ENCODE measurements at regions not wholly inside any gene's neighbourhood (a gene's known extent, or its start where the extent isn't known, plus 50 kb on each side); places are given as distances from the start of the nearest gene placed in this dataset.

- Histone ChIP-seq H3K79me2 (ENCODE audit: low read depth) (no peaks in the 10 kb centered on the region), H2AFZ (replicated peaks) (no peak overlapping the region), H3K4me3 (no peak overlapping the region), H3K27ac (no peak overlapping the region), H3K27me3 (no peaks in the 10 kb centered on the region), H3K36me3 (no peaks in the 10 kb centered on the region), H4K20me1 (ENCODE audit: low read depth) (no peaks in the 10 kb centered on the region), H3K4me2 (no peak overlapping the region), H3K9ac (no peak overlapping the region), H3K9me3 (ENCODE audit: low read depth) (no peaks in the 10 kb centered on the region), H3F3A (ENCODE audit: low read depth) (no peaks in the 10 kb centered on the region), H3K4me1 (no peaks in the 10 kb centered on the region)
- H3K9me3 Mint-ChIP-seq = no peaks in the 10 kb centered on the region
- H3K36me3 Mint-ChIP-seq = no peaks in the 10 kb centered on the region
- H3K4me3 Mint-ChIP-seq = no peak overlapping the region
- no peak for DNase-seq (ENCODE audit: low spot score)
- TF ChIP-seq CTCF (IDR thresholded peaks at IDR 0.05) (no peak), EZH2phosphoT487 (IDR thresholded peaks at IDR 0.05) (no peak), EZH2 (IDR thresholded peaks at IDR 0.05) (no peak)
- peaks cover 12% of the 10 kb centered on the region for H3K27me3 Mint-ChIP-seq (ENCODE audit: insufficient read depth, low read depth)
- H3K4me1 Mint-ChIP-seq = peaks cover 11% of the 10 kb centered on the region
- H3K27ac Mint-ChIP-seq = no peak overlapping the region
Measured at GRCh38 chr3:72320095-72320954, 527.9 kb downstream of the SHQ1 start.

DNA sequence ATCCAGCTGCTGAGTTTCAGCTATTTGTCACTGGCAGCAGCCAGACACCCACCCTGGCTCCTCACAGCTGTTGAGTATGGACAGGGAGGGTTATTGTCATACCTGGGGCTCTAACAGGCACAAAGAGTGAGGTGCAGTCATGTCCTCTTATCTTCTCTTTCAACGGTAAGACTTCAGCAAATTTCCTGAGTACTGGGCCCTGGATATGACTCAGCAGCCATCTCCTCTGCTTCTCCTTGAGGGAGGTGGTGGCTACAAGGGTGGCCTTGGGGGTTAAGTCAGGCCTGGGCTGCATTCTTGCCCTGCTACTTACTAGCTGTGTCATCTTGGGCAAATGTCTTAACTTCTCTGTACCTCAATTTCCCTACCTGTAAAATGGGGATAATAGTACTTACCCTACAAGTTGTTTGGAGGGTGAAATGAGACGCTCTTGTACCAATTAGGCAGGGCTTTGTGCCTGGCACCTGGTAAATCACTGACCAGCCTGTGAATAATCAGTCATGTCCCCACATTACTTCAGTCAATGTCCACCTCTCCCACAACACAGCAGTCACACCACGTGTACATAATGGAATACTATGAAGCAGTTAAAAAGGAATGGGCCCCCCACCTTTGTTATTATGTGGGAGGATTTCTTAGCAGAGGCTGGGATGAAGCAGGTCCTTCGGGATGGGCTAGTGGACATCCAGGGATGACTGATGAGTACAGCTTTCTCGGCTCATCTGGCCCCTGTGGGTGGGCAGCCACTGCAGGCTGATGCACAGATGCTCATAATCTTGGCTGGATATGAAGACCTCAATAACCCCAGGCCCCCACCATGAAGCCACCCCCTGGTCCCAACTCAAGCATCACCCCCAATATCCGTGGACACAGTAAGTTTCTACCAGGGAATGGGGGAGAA is 528.8 kb downstream of the SHQ1 start:
- H3K36me3 ChIP-seq = no peaks in the 10 kb centered on the region
- no peaks in the 10 kb centered on the region for H3K79me2 ChIP-seq (ENCODE audit: low read depth)
- H3F3A ChIP-seq (ENCODE audit: low read depth) = no peaks in the 10 kb centered on the region
- Mint-ChIP-seq H3K36me3 (no peaks in the 10 kb centered on the region), H3K9me3 (no peaks in the 10 kb centered on the region), H3K4me3 (peak overlapping the region; percentile 63), H3K27me3 (ENCODE audit: insufficient read depth, low read depth) (peaks cover 12% of the 10 kb centered on the region), H3K27ac (no peak overlapping the region), H3K4me1 (peaks cover 11% of the 10 kb centered on the region)
- H3K9me3 ChIP-seq (ENCODE audit: low read depth) = no peaks in the 10 kb centered on the region
- no peaks in the 10 kb centered on the region for H3K4me1 ChIP-seq
- no peak overlapping the region for H3K4me3 ChIP-seq
- H2AFZ ChIP-seq (replicated peaks) = no peak overlapping the region
- no peaks in the 10 kb centered on the region for H4K20me1 ChIP-seq (ENCODE audit: low read depth)
- H3K9ac ChIP-seq = no peak overlapping the region
- no peak for DNase-seq (ENCODE audit: low spot score)
- no peak overlapping the region for H3K4me2 ChIP-seq
- TF ChIP-seq EZH2phosphoT487 (IDR thresholded peaks at IDR 0.05) (no peak), EZH2 (IDR thresholded peaks at IDR 0.05) (no peak), CTCF (IDR thresholded peaks at IDR 0.05) (no peak)
- no peaks in the 10 kb centered on the region for H3K27me3 ChIP-seq
- no peak overlapping the region for H3K27ac ChIP-seq

DNA sequence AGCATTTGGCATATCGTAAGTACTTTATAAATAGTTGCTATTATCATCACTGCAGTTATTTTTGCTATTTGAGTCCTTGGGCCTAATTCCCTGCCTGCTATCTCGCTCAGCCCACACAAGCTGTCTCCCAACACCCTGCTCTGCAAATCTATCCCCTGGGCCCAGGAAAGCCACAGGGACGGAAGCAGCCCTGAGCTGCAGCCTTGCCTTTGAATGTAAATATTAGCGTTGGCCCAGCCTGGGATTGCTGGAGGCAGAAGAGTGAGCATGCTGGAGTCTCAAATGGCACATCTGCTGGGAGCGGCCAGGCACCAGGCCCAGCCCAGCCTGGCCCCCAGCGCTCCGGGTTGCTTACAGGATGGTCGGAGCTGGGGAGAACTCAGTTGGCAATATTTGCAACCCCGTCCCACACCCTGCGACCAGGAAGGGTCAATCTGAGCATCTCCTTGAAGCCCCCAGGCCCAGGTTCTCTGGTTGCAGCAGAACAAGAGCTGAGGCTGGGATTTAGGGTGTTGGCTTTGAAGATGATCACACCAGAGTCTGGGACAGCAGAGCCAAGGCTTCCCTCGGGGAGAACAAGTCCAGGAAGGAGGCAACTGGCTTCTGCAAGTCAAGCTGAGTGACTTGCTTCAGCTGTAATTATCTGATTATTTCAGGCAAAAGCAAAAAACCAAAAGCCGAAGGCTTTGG is 529.6 kb downstream of the SHQ1 start:
- DNase-seq (ENCODE audit: low spot score) = no peak
- Mint-ChIP-seq H3K9me3 (no peaks in the 10 kb centered on the region), H3K4me3 (no peak overlapping the region), H3K27ac (peak overlapping the region; percentile 17), H3K27me3 (ENCODE audit: insufficient read depth, low read depth) (peaks cover 13% of the 10 kb centered on the region), H3K4me1 (peaks cover 11% of the 10 kb centered on the region), H3K36me3 (no peaks in the 10 kb centered on the region)
- Histone ChIP-seq H3F3A (ENCODE audit: low read depth) (no peaks in the 10 kb centered on the region), H3K4me2 (no peak overlapping the region), H3K27me3 (no peaks in the 10 kb centered on the region), H3K9ac (no peak overlapping the region), H4K20me1 (ENCODE audit: low read depth) (no peaks in the 10 kb centered on the region), H3K36me3 (no peaks in the 10 kb centered on the region), H2AFZ (replicated peaks) (no peak overlapping the region), H3K4me3 (no peak overlapping the region), H3K4me1 (no peaks in the 10 kb centered on the region), H3K79me2 (ENCODE audit: low read depth) (no peaks in the 10 kb centered on the region), H3K27ac (no peak overlapping the region), H3K9me3 (ENCODE audit: low read depth) (no peaks in the 10 kb centered on the region)
- TF ChIP-seq CTCF (IDR thresholded peaks at IDR 0.05) (no peak), EZH2phosphoT487 (IDR thresholded peaks at IDR 0.05) (no peak), EZH2 (IDR thresholded peaks at IDR 0.05) (no peak)
